COR-L47 (cell line): ENCODE measurements at regions not wholly inside any gene's neighbourhood (a gene's known extent, or its start where the extent isn't known, plus 50 kb on each side); places are given as distances from the start of the nearest gene placed in this dataset.
"Not testable (repeated sequence)": the region's sequence is repeated elsewhere in the genome, so short reads cannot be mapped to it uniquely, and the experiment has no call there.

Source experiments
- DNase-seq: peaks from one replicate; lab custom pipeline; 2025; lab: John Stamatoyannopoulos, UW

DNA sequence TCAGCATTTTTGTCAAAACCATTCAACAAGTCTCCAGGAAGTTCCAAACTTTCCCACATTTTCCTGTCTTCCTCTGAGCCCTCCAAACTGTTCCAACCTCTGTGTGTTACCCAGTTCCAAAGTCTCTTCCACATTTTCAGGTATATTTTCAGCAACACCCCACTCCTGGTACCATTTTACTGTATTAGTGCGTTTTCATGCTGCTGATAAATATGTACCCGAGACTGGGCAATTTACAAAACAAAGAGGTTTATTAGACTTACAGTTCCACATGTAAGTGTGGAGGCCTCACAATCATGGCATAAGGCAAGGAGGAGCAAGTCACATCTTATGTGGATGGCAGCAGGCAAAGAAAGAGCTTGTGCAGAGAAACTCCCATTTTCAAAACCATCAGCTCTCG lies 315.9 kb upstream of the ESRRG start:
- not testable (repeated sequence) for DNase-seq

DNA sequence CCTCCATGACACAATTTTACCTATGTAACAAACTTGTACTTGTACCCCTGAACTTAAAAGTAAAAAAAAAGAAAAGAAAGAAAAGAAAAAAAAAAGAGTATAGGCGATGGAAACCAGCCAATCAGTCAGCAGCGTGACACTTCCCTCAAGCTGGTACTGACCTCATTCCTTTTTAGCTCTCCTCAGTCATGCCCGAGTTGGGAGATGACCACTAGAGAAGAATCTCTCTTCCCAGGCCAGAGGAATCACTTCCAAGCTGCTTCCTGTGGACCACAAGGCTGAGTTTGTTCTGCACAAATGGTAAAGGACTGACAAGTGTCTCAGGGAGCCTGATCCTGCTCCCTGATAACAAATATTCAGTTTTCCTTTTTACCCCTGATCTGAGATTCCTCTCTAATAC lies 313.5 kb upstream of the ESRRG start:
- DNase-seq, result no peak

DNA sequence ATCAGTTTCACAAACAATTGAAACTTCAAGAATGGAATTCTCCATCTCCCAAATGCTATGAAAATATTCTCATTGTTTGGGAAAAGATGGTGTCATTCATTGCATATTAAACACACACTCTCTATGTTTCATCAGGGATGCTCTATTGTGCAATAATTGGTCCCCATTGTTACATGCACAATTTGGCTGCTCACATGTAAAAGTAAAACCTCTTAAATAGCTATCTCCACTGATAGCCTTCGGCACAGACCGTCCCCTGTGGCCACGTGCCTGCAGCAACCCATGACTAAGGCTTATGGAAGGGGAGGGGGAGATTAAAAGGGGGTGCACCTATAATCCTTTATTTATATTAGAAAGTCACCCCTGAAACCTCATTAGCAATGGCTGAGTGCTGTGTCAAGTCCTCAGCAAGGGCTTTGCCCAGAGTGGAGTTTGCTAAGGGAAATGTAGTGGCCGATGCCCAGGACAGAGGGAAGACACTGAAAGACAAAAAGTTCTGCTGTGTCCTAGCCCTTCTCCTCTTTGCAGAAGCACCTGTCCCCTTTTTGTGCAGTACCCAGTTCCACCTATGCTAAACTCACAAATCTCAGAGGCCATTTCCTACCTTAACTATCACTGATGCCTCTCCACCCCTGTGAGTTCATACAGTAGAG lies 309.6 kb upstream of the ESRRG start:
- DNase-seq, result no peak

GRCh38 chr1:217029281-217030157 lies 306.3 kb upstream of the ESRRG start:
- DNase-seq, result no peak

DNA sequence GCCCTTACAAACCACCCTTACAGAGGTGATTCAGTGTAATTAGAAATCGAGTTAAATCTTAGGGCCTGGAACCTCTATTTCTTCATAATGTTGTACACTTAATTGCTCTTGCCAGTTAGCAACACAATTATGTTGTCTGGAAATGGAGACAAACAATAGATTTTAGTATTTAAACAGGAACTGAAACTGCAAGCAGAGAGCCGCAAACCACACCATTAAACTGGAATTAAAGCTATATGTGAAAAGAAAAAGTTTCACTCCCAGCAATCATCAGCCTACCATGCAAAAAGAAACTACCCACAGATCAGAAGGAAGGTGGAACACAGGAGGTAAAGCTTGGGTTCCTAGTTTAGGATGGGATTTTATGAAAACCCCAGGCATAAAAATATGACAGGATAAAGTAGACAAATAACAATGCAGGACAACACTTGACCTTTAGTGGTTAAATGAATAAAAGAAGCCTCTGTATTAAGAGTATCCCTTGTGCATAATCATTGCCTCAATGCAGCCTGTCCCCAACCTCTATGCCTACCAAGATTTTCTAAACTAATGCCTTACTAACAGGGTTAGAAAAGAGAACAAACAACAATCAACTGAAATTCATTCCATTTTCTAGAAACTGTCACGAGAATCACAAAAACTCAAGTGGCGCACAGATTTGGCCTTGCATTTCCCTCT lies 304.3 kb upstream of the ESRRG start:
- no peak for DNase-seq

DNA sequence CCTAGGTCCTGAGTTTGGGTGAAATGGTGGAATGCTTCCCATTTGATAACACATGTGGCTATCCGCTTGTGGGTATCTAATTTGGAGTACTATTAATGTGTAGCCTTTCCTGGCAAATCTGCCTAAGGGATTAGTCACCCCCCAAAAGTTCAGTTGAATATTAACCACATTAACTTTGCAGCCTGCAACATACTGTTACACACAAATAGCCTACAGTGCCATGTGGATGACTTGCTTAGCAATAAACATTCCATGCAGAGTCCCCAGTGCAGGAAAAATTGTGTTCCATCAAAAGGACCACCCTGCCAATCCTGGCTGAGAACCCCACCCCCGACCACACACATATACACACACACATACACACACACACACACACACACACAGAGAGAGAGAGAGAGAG lies 303.3 kb upstream of the ESRRG start:
- DNase-seq, result no peak

DNA sequence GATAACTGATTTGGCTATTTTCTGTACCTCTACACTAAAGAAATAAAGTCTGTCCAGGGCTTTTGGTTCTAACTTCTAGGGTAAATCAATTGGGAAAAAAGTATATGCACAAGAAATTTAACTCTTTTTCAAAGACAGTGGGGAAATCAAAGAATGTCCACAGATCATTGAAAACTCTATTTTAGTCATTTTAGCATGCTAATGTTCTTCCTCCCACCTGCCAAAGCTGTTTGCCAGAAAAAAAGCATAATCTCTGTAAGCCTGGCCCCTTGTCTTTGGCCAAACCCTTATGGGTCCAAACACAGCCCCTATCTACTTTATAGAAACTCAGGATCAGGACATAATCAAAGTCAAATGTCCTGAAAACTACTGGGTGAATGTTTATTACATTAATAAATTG lies 302.2 kb upstream of the ESRRG start:
- no peak for DNase-seq

DNA sequence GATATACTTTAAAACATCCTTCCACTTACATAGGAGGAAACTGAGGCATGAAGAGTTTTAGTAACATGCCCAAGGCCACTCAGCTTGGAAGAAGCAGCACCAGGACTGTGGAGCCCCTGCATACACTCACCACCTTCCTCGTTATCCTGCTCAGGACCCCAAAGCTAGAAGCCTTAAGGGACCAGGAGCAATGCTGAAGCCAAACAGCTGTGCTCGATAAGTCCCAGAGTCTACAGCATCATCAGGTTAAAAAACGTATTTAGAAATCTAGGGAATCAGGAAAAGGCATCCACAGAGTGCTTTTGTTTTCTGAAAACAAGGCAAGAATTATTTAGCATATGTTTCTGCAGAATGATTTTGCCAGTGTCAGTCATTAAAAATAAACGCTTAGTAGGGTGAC lies 301.7 kb upstream of the ESRRG start:
- DNase-seq, result no peak

GRCh38 chr1:217021956-217022355 lies 298.7 kb upstream of the ESRRG start:
- DNase-seq, result no peak

DNA sequence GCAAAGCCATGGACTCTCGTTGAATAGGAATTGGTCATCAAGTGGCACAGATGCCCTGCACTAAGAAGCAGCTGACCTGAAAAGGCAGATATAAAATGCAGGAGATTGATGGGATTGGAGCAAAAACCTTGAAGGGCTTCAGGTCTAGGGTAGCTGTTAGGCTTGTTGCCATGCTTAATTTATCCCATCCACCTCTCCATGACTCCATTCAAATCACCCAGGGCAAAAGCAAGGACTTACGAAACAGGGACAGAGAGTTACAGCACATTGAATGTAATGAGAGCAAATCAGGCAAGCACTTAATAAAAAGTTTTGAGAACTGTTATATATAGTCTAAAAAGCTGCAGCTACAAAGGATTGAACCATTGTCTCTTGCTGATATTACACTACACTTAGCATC lies 298.2 kb upstream of the ESRRG start:
- no peak for DNase-seq

DNA sequence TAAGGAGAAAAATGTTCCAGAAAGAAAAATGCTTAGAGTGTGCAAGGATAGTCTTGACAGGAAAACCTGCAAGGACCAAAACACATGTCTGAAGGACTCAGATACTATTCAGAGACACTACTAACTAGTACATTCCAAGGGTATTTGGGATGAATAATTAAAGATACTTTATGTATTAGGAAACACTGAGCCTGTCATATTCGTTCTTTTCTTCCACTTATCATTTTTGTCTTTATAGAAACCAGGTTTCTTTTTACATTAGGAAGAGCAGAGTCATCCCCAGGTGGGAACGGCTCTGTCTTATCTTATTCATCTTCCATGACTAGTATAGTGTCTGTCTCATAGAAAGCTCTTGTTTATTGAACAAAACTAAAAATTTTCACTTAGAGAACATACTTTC lies 296.2 kb upstream of the ESRRG start:
- no peak for DNase-seq

DNA sequence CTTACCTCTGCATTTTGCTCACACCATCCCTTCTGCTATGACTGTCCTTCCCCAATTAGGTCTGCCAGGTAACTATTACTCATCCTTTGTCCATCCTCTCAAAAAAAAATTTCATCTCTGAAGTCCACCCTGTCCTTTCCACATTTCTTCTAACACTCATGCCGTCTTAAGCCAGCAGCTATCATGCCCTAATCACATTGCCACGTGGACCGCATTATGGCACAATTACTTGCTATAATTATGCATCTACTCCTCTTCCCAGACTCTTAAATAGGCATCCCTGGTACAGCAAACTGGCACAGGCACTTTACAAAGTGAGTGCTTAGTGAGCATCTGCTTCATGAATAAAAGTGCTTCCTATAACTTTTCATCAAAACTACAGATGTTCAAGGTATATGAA lies 295.4 kb upstream of the ESRRG start:
- DNase-seq, result no peak

DNA sequence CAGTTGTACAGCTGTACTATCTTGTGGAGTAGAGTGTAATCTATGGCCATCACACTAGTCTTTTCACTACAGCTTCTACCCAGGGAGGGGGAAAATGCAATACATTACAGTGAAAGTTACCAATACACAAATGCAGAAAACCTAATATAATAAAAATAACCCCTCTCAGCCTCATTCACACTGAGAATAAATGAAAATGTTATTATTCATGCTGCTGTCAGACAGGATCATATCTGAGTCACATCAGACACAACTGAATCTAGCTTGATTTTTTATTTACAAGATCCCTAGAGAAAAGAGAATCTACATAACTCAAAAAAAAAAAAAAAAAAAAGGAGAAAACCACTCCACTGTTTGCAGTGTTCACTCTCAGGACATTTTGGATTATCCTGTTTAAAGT lies 293.9 kb upstream of the ESRRG start:
- DNase-seq, result no peak

DNA sequence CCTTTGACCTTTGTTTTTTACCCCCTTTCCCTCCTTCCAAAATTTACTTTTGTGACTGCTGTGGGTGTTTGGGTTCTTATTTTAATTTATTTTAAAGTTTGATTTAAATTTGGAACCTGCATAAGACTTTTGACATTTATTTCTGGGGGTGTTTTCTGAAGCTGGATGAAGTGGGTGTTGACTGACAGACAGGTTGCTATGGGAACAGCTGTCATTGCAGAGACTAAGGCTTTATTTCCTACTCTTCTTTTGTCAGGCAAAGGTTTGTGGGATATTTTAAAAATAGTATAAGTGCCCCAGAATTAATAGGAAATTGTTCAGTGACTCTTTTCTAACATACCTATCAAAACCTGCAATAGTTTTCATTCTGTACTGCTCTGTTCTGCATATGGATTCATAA lies 290.8 kb upstream of the ESRRG start:
- no peak for DNase-seq

- no peak for DNase-seq
Measured at GRCh38 chr1:217012659-217013058, 289.4 kb upstream of the ESRRG start.

- no peak for DNase-seq
Measured at GRCh38 chr1:217011097-217011496, 287.9 kb upstream of the ESRRG start.

DNA sequence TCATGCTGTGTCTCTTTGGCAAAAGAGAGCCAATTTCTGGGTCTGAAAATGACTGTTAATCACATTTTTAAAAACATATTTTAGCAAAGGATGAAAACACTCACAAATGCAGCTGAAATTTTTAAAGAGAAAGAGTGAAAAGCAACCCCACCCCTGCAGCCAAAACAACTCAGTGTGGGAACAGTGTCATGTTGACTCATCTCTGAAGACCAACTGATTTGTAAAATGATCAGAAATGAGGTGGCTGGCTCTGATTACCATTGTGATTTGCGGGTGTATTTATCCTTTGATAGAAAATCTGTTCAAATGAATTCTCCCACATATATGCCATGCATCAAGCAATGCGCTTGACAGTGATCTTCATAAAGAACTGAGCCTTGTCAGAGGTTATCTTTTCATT lies 287.0 kb upstream of the ESRRG start:
- DNase-seq, result no peak

GRCh38 chr1:217009376-217009775 lies 286.1 kb upstream of the ESRRG start:
- DNase-seq, result no peak

GRCh38 chr1:217004776-217005436 lies 281.7 kb upstream of the ESRRG start:
- no peak for DNase-seq

DNA sequence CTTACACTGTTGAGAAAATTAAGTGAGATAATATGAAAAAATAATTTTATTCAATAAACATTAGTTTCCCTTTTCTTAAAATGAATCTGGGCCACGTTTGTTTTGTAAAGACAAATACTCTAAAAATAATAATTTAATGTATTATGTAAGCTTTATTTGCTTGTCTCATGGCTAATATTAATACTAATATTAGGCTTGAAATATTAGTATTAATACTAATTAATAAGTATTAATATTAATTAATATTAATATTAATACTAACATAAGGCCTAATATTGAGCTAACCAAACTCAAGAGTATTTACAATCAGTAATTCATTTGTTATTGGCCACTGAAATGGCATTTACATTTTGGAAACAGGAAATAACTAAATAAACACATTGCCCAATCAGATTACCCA lies 280.1 kb upstream of the ESRRG start:
- DNase-seq, result no peak

DNA sequence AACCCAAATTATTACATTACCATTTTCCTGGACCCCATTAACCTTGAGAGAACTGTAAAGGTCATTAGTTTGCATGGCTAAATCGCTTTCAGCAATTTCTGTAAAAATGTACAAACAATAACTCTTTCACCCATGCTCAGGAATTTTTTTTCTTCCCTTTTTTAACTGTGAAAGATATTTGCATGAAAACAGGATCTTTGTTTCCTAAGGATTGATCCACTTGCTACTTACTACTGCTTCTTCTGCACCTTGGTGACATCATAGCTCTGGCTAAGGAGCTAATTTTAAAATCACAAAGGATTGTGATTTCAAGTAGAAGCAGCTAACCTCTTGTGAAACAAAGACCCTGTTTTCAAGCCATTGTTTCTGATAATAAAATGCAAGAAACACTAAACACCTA lies 274.6 kb upstream of the ESRRG start:
- no peak for DNase-seq

DNA sequence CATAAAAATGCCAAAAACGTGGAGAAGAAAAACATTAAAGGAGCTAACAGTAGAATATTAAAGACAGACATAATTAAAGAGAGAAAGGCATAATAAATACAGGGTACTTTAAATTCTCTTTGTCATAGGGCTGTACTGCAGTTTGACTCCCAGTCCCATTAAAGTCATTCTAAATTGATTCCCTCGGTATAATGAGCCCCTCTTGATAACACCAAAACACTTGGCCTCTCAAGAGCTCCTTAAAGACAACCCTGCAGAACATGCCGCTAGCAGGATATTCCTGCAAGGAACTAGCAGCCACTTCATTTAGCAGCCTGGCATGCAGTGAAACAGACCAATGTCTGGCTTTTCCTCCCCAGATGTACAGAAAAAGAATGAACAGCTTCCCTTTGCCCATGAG lies 273.8 kb upstream of the ESRRG start:
- no peak for DNase-seq

GRCh38 chr1:216984536-216984935 lies 261.3 kb upstream of the ESRRG start:
- no peak for DNase-seq
